ENCODE measurements at regions not wholly inside any gene's neighbourhood (a gene's known extent, or its start where the extent isn't known, plus 50 kb on each side); places are given as distances from the start of the nearest gene placed in this dataset.

DNA sequence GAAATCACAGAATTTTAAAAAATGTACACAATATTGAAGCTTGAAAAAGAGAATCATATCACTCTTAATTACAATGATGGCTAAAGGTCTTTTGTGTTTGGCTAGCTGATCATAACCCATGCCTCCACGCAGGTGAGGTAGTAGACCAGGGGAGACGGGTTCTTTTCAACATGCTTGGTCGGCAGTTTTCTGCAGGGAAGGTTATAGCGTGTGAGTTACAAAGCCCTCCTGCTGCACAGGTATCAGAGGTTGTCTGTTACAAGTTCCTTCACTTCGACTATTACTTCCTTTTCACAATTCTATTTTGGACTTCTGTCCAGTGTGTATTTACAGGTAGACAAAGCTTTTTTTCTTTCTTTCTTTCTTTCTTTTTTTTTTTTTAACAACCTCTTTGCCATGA, 127.1 kb upstream of the PRPS1L1 start:
- no peak for DNase-seq

DNA sequence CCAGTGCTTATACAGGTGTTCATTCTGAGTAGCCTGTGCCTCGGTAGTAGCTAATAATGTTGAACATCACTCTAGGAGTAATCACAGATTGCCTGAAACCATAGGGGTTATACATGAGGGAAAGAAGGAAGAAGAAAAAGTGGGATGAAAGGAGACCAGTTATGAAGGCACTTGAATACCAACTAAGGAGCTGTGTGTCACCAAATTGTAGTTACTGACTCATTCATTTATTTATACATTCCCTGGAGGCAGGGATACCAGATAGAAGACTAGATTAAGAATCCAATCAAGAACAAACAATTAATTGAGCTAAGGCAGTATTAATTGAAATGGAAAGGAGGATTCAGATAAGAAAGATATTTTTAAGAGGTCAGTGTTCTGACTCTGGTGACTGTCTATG, 129.6 kb upstream of the PRPS1L1 start:
- no peak for DNase-seq

DNA sequence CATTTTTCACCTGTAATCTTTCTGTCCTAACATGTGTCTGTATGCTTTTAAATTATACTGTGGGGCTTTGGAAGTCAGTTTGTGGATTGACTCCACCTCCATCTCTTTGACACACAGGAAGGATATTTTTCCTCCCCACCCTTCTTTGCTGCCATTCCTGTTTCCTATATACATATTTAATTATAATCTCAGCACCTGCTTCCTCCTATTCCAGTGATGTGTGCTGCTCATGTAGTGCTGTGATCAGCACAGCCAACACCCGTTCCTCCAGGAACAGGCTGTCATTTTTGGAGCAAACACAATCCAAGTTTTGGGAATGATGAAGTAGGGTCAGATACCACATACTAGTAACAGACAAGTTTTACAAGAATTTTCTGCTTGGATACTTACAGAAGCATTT, 135.0 kb upstream of the PRPS1L1 start:
- DNase-seq = no peak

DNA sequence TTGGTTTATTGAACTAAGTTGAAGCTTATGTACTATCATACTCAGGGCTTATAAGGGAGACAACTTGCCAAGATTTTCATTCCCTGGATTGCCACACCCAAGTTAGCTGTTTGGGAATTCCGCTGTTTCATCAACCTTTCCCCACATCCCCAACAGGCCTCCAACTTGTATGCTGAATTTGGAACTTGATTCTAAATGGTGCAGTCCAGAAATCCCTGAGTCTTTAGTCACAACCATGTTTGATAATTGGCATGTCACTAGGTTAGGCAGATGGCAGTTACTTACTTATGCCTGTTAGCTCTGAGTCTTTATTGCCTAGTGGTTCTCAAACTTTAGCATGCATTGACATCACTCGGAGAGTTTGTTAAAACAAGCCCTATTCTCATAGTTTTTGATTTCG, 135.4 kb upstream of the PRPS1L1 start:
- no peak for DNase-seq

DNA sequence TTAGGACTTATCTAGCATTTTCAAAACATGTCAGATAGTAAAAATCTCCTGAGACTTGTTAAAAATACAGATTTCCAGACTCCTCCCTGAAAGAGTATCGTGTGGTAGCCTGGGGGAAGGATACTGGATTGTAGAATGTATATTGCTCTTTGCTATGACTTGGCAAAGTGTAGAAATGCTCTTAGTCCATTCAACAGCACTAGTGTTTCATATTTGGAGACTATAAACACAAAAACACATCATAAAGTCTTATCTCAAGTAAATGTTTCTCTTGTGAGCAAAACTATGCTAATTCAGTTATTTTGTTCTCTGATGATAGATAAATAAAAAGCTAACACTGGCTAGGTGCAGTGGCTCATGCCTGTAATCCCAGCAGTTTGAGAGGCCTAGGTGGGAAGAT, 137.5 kb upstream of the PRPS1L1 start:
- DNase-seq = no peak

DNA sequence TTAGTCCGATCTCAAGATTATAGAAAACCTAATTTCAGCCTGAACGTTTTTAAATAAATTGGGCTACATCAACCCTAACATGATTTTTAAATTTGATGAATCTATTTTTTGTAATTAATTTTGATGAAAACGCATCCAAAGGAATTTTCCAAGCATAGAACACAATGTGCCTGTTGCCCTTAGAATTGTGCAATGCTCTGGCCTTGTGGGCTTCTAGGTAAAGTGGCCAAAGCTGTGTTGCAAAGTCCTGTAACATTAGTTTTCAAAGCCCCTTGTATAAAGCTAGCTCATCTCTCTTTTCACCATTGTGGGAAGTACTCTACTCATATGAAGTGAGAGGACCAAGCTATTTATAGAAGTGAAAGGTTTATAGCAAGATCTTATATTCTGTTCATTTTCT, 138.4 kb upstream of the PRPS1L1 start:
- no peak for DNase-seq

DNA sequence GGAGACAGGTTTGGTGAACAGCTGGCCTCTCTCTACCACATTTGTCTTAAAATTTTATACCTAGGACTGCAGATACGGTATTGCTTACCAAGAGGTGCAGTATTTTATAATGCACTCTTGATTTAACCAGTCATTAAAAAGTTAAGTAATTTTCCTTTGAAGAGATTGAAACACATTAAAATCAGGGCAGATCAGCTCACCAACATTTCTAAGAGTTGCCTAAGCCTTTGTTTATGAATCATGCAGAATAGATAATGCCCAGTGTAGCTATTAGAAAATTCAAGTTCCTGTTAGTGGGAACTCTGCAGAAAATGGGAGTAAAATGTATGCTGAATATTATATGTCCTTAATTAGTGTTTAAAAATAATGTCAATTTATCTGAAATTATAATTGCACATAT, 140.2 kb upstream of the PRPS1L1 start:
- no peak for DNase-seq

DNA sequence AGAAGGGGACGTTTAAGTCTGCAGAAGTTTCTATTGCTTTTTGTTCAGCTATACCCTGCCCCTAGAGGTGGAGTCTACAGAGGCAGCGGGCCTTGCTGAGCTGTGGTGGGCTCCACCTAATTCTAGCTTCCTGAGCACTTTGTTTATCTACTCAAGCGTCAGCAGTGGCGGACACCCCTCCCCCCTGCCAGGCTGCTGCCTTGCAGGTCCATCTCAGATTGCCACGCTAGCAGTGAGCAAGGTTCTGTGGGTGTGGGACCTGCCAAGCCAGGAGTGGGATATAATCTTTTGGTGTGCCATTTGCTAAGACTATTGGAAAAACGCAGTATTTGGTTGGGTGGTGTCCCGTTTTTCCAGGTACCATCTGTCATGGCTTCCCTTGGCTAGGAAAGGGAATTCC, 147.3 kb upstream of the PRPS1L1 start:
- DNase-seq = no peak

DNA sequence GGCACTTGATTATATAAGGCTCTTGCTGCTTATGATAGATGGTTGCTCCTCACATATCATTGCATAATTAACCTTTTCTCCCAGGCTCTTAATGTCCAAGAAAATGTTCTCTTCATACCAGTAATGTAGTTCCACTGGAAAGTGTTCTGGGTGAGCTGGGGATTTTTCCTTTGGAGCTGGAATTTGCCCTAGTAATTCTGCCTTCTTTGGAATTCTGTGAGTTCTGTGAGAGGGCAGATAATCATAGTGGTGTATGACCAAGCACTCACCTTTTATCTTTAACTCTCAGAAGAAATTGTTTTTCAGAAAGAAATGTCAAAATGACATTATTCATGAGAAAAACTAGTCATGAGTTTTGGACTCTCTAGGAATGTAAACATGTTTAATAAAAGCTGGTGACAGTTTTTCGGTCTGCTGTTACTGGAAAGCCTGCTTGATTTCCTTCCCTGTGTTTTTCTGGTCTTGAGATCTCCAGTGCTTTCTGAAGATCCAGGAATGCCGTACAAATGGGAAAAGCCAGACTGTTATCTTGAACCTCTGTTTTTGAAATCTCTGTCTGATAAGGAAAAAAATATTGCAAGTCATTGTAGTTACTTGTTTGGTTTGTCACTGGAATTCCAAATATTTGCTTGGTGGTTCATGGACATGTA, 148.3 kb upstream of the PRPS1L1 start:
- DNase-seq = no peak

DNA sequence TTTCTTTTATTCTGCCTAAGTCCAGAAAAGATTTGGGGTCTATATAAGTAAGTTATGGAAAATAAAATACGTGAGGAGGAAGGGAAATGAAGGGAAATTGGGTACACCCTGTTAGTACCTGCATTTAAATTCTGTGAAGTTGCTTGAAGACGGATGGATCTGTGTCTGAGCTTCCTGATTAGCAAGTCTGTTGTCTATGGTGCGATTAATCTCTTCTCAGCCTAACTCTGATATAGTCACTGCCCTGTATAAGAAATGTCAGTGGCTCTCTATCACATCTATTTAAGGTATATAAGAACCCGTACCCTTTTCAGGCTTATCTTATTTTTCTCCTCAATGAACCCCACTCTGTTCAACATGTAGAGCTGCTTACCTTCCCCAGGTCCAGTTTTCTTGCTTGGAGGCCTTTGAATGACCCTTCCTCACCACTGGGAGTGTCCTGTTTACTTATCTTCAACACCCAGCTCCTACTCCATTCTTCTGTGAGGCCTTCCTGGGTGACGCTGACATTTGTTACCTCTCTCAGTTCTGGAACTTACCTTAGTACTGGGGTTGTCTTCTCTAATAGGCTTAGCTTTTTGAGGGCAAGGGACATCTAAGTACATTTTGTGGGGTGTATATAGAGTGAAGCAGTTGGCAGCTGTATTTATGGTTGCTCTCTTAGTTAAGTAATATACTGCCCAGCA, 149.6 kb upstream of the PRPS1L1 start:
- no peak for DNase-seq

DNA sequence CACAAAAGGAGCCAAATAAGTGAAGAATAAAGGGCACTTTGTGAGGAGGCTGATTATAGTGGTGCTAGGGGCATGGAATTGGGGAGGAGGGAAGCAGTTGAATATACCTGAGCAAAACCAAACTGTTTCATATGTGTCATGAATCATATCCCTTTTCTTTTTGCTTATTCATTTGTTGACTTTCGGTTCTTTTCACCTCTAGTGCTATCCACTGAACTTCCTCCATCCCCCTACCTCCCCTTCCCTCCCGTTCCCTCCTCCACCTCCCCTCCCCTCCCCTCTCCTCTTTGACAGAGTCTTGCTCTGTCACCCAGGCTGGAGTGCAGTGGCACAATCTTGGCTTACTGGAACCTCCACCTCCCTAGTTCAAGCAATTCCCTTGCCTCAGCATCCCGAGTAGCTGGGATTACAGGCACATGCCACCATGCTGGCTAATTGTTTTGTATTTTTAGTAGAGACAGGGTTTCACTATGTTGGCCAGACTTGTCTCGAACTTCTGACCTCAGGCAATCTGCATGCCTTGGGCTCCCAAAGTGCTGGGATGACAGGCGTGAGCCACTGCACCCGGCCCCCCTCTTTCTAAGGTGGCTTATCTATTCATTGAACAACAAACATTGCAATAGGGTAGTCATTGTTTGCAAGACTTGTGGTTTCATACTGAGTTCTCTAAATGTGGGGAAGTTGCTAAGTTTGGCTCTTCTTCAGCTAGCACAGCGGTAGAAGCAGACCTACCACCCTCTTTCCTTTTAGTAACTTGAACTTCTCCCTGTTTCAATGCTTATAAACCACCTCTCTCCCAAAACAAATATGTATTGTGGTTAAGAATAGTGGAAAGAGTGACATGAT, 150.4 kb upstream of the PRPS1L1 start:
- DNase-seq = no peak

DNA sequence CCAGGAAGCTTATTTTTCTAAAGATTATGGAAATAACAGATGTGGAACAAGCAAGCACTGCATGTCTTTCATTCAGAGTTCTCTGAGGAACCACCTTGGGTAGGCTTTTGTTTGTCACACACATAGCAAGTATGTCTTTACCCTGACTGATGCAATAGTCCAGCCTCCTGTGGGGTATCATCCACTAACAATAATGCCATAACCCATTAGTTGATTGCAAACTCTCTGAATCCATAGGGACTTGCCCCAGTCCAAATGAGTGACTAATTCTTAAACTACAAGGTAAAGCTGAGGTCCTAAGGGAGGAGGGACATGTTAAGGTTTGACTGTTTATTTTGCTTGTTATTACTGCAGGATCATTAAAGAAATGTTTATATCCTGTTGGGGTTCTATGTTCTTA, 151.4 kb upstream of the PRPS1L1 start:
- no peak for DNase-seq

DNA sequence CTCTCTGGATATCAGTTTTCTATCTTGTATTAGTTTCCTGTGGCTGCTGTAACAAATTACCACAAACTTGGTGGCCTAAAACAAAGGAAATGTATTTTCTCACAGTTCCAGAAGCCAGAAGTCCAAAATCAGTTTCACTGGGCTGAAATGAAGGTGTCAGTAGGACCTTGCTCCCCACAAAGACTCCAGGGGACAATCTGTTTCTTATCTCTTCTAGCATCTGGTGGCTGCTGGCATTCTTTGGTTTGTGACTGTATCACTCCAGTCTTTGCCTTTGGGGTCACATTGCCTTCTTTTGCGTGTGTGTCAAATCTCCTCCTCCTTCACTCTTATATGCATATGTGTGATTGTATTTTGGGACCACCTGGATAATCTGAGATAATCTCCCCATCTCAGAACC, 153.0 kb upstream of the PRPS1L1 start:
- no peak for DNase-seq

DNA sequence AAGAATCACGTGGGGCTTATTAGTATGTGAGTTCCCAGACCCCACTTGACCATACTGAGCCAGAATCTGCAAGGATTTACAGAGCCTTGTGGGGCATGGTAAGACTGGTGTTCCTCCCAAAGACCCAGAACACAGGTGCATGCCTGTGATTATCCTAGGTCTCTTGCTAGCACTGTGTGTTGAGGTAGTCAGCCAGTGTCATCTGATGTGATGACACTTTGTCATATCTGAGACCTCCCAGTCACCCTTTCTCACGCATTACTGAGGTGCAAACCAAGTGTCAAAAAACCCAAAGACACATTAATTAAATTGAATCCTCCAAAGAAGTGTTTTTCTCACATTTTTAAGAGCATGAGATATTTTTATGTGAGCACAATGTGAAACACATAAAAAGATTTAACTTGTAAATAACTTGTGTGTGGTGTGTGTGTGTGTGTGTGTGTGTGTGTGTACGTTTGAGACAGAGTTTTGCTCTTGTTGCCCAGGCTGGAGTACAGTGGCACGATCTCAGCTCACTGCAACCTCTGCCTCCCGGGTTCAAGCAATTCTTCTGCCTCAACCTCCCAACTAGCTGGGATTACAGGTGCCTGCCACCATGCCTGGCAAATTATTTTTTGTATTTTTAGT, 162.0 kb upstream of the PRPS1L1 start:
- no peak for DNase-seq

DNA sequence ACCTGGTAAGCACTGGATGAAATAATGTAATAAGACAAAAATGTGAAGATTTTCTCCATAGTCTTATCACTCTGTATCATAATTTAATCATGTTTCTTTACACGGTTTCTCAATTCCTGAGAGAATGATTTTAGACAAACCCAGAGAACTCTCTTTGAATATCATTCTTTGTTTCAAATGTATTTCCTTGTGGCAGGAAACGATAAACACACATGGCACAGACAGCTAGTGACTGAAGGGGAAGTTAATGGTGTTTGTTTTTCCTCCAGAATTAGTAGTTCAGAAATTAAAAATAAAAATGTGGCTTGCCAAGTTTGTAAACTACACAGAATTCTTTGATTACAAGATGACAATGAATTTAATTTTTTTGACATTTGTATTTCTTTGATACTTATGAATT, 163.7 kb upstream of the PRPS1L1 start:
- DNase-seq = no peak

DNA sequence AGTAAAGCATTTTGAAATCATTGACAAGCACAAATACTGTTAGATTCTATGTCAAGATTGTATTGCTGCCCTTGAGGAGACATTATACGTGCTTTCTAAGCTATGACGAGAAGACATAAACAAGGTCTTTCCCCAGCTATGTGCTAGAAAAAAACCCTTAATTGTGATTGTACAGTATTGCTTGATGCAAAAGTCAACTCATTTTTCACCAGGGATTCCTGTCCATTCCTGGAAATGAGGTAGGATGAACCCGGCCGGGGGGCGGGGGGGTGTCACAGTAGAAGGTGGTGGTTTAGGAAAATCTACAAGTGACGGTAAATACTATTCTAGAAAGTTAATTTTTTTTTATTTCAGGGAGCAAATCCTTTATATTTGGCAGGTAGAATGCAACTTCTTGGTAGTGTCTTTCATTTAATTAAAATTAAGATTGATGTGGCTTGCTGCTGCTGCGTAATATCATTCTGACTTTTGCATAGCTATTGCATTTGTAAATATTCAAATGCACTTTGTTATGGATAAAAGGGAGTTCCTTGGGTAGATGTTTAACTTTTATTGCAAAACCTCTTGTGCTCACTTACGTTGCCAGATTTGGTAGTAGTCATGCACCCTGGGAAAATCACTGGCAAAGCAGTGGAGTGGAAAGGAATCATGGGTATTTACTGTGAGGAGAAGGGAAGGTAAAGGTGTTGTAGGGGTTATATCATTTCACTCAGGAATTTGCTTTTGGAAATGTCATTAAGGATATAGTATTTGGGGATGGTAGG, 164.4 kb upstream of the PRPS1L1 start:
- no peak for DNase-seq

DNA sequence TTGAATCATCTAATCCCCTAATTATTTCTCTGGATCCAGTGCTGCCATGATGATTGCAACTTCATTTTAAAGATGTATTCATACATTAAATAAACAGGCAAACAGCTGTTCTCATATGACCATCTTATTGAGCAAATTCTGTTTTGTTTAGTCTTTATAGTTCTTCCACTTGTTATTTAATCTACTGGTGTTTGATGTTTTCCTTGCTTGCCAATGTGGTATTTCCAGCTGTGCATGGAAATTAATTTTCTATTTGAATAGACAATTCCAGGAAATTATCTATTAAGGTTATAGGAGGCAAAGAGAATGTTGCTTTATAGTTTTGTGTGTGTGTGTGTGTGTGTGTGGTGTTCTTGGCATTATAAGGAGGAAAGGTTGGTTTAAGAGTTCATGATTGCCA, 167.0 kb upstream of the PRPS1L1 start:
- DNase-seq = no peak

DNA sequence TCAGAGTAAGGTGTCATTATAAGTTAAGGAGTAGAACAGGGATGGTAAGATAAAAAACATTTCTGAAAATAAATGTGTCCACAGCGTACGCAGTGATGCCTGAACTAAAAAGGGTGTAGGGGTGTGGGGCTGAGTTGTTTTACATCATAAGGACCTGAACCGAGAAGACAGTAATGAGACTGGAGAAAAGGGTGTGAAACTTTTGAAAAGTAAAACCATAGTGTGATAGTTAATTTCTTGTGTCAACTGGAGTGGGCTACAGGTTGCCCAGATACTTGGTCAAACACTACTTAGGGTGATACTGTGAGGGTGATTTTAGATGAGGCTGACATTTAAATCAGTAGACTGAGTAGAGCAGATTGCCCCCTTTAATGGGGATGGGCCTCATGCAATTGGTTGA, 169.0 kb upstream of the PRPS1L1 start:
- DNase-seq = no peak

DNA sequence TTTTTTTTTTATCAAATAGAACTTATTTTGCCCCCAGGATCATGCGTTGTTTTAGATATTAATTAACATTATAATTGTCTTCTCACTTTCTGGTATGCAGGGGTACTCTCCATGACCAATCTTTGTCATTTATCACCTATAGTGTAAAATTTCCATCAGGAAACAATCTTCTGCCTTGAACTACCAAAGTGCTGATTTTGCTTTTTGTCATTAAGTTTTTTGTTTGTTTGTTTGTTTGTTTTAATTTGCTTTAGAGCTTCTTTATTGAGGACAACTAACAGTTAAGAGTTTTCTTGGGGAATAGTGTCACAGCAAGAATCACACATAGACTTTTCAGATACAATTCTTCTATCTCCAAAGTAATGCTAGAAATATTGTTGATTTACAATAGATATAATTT, 171.2 kb upstream of the PRPS1L1 start:
- no peak for DNase-seq

DNA sequence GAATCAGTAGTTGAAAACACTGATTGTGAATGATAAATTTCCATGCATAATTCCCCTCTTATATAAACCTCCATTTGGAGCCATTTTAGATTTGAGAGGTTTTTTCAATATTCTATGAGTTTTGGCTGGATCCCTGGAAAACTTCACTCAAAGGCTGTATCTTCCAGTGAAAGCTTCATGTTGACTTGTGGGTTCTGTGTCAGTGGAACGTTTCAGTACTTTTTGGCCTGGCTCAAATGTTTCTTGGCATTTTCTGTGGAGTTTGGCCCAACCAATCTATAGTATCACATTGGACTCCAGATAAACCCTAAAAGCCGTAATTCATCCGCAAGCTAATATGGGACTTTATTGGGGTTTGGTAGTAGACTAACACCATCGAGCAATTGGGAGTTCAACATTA, 172.6 kb upstream of the PRPS1L1 start:
- no peak for DNase-seq

DNA sequence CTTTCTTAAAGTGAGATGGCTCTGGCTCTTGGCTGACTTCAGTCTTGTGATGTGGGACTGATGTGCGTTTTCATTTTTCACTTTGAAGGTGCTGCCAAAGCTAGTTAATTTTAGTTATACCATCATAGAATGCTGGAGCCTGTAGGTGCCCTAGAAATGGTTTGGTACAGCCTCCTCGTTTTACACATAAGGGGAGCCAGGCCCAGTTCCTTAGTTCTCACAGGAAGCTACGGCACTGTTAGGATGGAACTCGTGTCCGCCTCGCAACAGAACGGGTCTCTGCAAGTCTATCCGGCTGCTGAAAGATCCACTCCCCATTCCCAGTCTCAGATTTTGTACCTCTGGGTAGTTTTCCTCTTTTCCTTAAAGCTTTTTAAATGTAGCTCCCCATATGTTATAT, 173.2 kb upstream of the PRPS1L1 start:
- no peak for DNase-seq

DNA sequence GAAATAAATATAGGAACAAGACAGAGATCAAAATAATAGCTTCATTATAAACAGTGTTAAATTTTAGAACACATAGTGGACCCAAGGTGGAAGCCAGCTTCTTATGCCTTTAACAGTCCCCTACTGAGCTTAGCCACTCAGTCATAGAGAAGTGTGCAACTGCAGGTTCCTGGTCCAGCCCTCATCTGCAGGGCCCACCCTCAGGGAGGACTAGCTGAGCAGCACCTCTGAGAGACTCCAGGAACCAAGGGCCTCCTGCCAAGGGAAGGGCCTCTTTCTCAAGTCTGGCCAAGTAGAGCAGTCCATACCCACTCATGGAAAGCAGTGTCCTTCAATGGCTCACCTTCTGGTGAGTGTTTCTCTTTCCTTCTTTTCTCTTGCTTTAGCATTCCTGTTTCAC, 173.7 kb upstream of the PRPS1L1 start:
- DNase-seq = no peak
